AG04449 (cell line): ENCODE measurements at regions not wholly inside any gene's neighbourhood (a gene's known extent, or its start where the extent isn't known, plus 50 kb on each side); places are given as distances from the start of the nearest gene placed in this dataset.
A peak's percentile ranks its signal among the peaks of the same experiment; 100 is the strongest.
"Not testable (repeated sequence)": the region's sequence is repeated elsewhere in the genome, so short reads cannot be mapped to it uniquely, and the experiment has no call there.

Experiments
- CTCF ChIA-PET: fragments of 350-600 bp; formaldehyde crosslinking; extraction: SDS; loops from one replicate; lab custom pipeline; 2021; ENCODE audit warnings: antibody characterized with exemption; lab: Yijun Ruan, JAX
- POLR2A ChIA-PET: fragments of 400-600, 350-600 bp; formaldehyde crosslinking; extraction: SDS; loops from one replicate; lab custom pipeline; 2020; ENCODE audit warnings: antibody characterized with exemption, inconsistent platforms; lab: Yijun Ruan, JAX
- DNase-seq: peaks from one replicate; pipeline ENCODE4 v3.0.0-alpha.2; 2010; ENCODE audit warnings: low read depth, low spot score
- H3K4me3 ChIP-seq: 2 replicates; pipeline ENCODE4 v1.5.1; 2011; ENCODE audit warnings: low read depth, mild to moderate bottlenecking, control low read depth, low read length
- CTCF ChIP-seq: IDR thresholded peaks from one replicate; pipeline ENCODE4 v1.5.1; 2011; ENCODE audit warnings: mild to moderate bottlenecking, moderate library complexity, low read length, control low read depth, inconsistent platforms; ENCODE audit not compliant: insufficient read depth; ENCODE audit errors: missing control alignments

GRCh38 chr20:56780266-56780665 lies 151.2 kb downstream of the TFAP2C start:
- H3K4me3 ChIP-seq = no peak overlapping the region
- no peak for DNase-seq
- POLR2A ChIA-PET = no interaction called here
- no peak for TF ChIP-seq CTCF
- CTCF ChIA-PET = no interaction called here

GRCh38 chr20:56781108-56781739 lies 152.1 kb downstream of the TFAP2C start:
- DNase-seq = no peak
- ChIA-PET CTCF (interaction anchor here (0.9 kb wide), 1 partner anchor 21 kb away, joined by 3 read pairs; no protein-coding TSS in a partner anchor), POLR2A (no interaction called here)
- H3K4me3 ChIP-seq = no peak overlapping the region
- TF ChIP-seq CTCF = no peak

GRCh38 chr20:56781987-56782560 lies 153.0 kb downstream of the TFAP2C start:
- CTCF ChIA-PET = not testable (repeated sequence)

GRCh38 chr20:56782814-56783213 lies 153.7 kb downstream of the TFAP2C start:
- CTCF ChIA-PET, DNase-seq, POLR2A ChIA-PET, H3K4me3 ChIP-seq: not testable (repeated sequence)

More at GRCh38 chr20:56781987-56782560, 153.0 kb downstream of the TFAP2C start:
- POLR2A ChIA-PET, DNase-seq, H3K4me3 ChIP-seq: not testable (repeated sequence)

GRCh38 chr20:56783826-56784225 lies 154.7 kb downstream of the TFAP2C start:
- no peak overlapping the region for H3K4me3 ChIP-seq
- ChIA-PET POLR2A (no interaction called here), CTCF (no interaction called here)
- no peak for DNase-seq
- no peak for TF ChIP-seq CTCF

GRCh38 chr20:56786503-56786902 lies 157.4 kb downstream of the TFAP2C start:
- CTCF ChIA-PET = no interaction called here
- TF ChIP-seq CTCF = no peak
- H3K4me3 ChIP-seq = no peak overlapping the region
- no peak for DNase-seq
- POLR2A ChIA-PET = no interaction called here

GRCh38 chr20:56788041-56788670 lies 159.1 kb downstream of the TFAP2C start:
- peak; percentile 84 for DNase-seq
- CTCF ChIA-PET = interaction anchor here (0.8 kb wide), 1 partner anchor 158 kb away, joined by 3 read pairs; no protein-coding TSS in a partner anchor
- no peak overlapping the region for H3K4me3 ChIP-seq
- POLR2A ChIA-PET = interaction anchor here (1.2 kb wide), 1 partner anchor 39 kb away, joined by 3 read pairs; no protein-coding TSS in a partner anchor
- TF ChIP-seq CTCF = no peak
